HG02610 (cell line): ENCODE measurements at regions not wholly inside any gene's neighbourhood (a gene's known extent, or its start where the extent isn't known, plus 50 kb on each side); places are given as distances from the start of the nearest gene placed in this dataset.
A peak's percentile ranks its signal among the peaks of the same experiment; 100 is the strongest.

ENCODE experiments used
- ATAC-seq: cut with Tn5 transposase; IDR thresholded peaks from one replicate; pipeline ENCODE4 v1.9.1; 2021; ENCODE audit warnings: mild to moderate bottlenecking, moderate library complexity; ENCODE audit not compliant: unreplicated experiment

GRCh38 chr20:20888266-20888656 is 175.8 kb upstream of the RALGAPA2 start:
- ATAC-seq: no peak

DNA sequence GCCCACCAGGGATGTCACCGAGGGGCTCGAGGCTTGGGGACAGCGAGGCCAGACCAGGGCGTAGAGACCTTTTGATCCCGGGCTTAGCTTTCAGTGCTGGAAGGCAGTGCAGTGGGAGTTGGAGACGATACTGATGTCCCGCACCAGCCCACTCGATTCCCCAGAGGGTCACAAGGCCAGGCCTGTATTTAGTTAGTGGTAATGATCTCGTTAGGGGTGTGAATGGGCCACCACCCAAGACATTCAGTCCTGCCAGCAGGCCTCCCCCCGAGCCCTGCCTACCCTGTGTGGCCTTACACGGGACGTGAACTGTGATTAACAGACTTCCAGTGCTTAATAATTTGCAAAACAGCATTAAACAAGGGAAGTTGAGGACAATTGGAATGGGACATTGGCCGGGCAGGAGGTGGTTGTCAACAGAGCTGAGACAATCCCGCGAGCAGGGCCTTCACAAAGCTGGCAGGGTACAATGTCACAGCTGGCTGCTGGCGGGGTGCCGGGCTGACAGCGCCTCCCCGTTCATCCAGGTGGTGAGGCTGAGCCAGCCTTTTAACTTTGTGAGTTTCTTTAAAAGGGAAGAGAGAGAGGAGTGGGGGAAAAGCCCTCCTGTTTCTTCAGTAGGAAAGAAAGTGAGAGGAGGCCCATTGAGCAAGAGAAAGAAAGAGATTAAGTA is 175.3 kb upstream of the RALGAPA2 start:
- no peak for ATAC-seq

- ATAC-seq: no peak
Measured at GRCh38 chr20:20881808-20882207, 169.4 kb upstream of the RALGAPA2 start.

DNA sequence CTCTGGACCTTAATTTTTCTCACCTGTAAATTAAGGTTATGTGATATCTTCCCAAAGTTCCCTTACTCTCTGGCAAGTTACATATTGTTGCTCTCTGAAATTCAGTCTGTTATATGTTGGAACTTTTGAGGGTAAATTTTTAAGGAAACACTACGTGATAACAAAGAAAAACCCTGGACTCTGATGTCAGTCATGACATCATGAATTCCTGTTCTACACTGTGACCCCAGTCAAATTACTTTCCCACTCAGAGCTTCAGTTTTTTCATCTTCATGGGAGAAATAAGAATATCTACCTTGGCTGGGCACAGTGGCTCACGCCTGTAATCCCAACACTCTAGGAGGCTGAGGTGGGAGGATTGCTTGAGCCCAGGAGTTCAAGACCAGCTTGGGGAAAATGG is 164.6 kb upstream of the RALGAPA2 start:
- ATAC-seq: no peak

GRCh38 chr20:20875716-20876115 is 163.3 kb upstream of the RALGAPA2 start:
- no peak for ATAC-seq

- ATAC-seq: no peak
Measured at GRCh38 chr20:20872428-20872827, 160.0 kb upstream of the RALGAPA2 start.

DNA sequence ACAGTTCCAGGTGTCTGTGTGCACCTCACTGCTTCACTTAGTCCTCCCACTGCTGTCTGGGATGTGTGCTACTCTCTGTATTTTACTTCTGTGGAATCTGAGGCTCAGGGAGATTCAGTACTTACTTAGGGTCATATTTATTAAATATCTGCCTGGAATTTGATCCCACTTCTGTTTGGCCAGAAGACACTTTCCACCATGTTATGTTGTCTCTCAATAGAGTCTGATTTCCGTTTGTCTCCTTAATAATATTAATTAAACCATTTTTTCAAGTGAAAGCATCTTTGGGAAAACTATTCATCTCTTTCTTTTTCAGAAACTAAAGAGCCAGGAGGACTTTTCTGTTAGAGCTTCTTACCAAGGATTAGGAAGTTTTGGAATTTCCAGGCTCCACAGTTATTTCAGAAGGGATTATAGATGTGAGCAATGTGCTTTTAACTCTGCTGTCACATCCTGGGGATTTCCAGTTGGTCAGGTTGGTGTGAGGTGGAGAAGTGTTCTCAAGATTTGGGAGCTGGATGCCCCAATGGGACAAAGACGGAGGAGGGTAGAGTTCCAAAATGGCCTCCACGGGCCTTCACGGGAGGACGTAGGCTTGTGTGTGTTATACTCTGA is 156.8 kb upstream of the RALGAPA2 start:
- no peak for ATAC-seq

DNA sequence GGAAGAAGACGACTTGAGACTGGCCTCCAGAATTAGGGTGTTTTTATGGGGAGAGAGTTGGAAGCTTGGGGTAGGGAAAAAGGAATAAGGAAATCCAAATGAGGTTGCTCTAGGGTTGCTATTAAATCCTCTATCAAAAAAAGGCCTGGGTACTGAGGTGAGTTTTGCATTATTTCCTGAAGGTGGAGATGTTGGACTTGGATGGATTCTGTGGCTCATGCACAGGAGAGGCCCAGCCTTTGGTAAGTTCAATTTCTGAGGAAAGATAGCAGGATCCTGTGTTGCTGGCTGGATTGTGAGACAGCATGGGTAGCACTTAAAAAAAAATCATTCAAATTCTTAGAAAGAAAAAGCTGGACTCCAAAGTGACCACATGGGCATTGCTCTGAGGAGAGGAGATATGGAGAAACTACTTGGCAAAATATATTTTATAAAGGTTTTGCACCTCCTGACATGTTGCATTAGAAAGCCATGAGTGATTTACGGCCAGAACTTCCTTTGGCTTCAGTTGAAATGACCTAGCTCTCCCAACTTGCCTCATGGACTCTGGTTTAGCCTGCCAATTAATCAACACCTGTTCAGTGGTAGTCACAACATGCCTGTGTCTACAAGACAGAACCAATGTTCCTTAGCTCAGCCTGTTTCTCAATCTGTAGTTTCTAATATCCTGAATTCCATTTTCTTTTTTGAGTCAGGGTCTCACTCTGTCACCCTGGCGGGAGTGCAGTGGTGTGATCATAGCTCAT is 152.1 kb upstream of the RALGAPA2 start:
- ATAC-seq: no peak

GRCh38 chr20:20860078-20860806 is 147.8 kb upstream of the RALGAPA2 start:
- peak; percentile 70 for ATAC-seq

DNA sequence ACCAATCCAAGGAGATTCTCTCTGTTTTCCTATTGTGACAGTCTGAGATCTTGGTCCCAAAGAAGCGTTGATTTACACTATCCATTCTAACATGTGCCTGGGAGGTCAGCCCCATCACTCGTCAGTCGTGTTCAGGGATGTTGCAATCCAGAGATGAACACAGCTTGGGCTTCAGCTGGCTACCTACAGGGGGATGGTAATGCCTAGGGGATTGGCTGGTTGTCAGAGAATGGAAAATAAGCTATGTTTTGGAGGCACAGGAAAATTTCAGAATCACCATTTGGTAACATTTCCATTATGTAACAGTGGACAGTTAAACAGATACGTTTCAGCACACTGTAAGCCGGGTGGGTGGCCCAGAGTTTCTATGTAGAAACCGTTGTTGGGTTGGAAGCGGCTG is 147.1 kb upstream of the RALGAPA2 start:
- no peak for ATAC-seq

- no peak for ATAC-seq
Measured at GRCh38 chr20:20856956-20857355, 144.5 kb upstream of the RALGAPA2 start.

- no peak for ATAC-seq
Measured at GRCh38 chr20:20856306-20856705, 143.9 kb upstream of the RALGAPA2 start.

- no peak for ATAC-seq
Measured at GRCh38 chr20:20851385-20851784, 138.9 kb upstream of the RALGAPA2 start.

GRCh38 chr20:20850407-20850806 is 138.0 kb upstream of the RALGAPA2 start:
- ATAC-seq: no peak

GRCh38 chr20:20849161-20849560 is 136.7 kb upstream of the RALGAPA2 start:
- ATAC-seq: no peak

DNA sequence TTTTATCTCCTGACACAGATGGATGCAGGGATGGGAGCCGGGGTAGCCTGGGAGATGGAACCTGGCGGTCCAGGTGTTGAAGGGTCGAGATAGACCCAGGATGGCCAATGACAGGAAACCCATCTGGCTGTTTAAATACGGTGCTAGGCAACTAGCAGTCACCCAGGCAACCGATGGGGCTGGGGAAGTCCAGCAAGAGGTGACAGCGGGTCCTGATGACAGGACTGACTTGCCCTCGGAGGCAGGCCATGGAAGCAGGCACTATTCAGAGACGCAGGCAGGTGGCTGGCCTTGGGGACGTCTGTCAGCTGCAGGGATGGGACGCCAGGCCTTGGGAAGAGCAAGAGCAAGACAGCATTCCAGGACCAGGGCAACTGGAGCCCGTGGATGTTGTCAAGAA is 135.4 kb upstream of the RALGAPA2 start:
- no peak for ATAC-seq

DNA sequence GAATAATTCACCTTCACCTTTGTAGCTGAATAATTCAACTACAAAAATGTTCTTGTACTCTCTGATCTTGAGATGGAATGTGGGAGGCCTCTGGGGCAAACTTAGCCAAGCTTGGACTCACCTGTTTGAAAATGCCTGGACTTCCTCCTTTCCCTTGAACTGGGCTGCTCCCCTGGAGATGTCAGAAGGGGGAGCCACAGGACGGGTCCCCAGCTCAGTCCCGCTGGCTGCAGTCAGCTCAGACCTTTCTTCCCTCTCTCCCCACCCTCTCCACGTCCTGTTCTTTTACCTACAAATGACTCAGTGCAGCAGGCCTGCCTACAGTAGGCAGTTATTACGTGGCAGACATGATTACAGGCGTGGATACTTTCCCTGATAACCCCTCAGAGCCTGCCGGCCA is 131.5 kb upstream of the RALGAPA2 start:
- no peak for ATAC-seq

DNA sequence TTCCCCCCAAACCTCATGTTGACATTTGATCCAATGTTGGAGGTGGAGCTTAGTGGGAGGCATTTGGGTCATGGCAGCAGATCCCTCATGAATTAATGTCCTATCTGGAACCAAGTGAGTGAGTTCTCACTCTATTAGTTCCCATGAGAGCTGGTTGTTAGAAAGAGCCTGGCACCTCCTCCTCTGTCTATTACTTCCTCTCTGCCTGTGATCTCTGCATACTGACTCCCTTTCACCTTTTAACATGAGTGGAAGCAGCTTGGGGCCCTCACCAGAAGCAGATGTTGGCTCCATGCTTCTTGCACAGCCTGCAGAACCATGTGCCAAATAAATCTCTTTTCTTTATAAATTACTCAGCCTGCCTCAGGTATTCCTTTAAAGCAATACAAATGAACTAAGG is 127.3 kb upstream of the RALGAPA2 start:
- no peak for ATAC-seq

- ATAC-seq: no peak
Measured at GRCh38 chr20:20837574-20838021, 125.2 kb upstream of the RALGAPA2 start.

DNA sequence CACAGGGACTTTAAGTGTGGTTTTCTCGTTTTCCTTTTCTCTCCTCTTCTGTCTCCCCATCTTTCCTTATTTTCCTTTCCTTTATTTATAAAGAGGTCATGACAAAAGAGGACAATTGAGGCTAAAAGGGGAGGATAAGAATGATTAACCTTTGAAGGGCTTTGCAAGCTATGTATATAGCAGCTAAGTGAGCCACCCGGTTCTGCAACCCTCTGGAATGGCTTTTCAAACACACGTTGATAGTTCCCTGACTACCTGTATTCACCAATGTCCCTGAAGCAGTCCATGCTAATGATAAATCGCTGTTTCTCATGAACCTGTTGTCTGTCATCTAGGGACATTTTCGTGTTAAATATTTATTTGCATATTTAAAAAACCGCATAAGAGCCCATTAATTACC is 124.4 kb upstream of the RALGAPA2 start:
- no peak for ATAC-seq

- no peak for ATAC-seq
Measured at GRCh38 chr20:20835897-20836296, 123.5 kb upstream of the RALGAPA2 start.
